GM23248 (cell line): ENCODE measurements at regions not wholly inside any gene's neighbourhood (a gene's known extent, or its start where the extent isn't known, plus 50 kb on each side); places are given as distances from the start of the nearest gene placed in this dataset.

Experiments used
- EZH2 ChIP-seq: fragments of 200-600 bp; sonication (generic); IDR thresholded peaks from 2 replicates; pipeline ENCODE4 v1.6.1; 2018; ENCODE audit warnings: antibody characterized with exemption, mild to moderate bottlenecking; ENCODE audit not compliant: insufficient read depth, poor library complexity, severe bottlenecking
- EZH2phosphoT487 ChIP-seq: fragments of 200-600 bp; sonication (generic); IDR thresholded peaks from 2 replicates; pipeline ENCODE4 v1.6.1; 2018; ENCODE audit warnings: antibody characterized with exemption, moderate library complexity, mild to moderate bottlenecking, low read depth; ENCODE audit not compliant: insufficient read depth

- no peak for TF ChIP-seq EZH2
- TF ChIP-seq EZH2phosphoT487 = no peak
Observed at GRCh38 chr10:36496758-36497157, 628.6 kb upstream of the ANKRD30A start.
